ENCODE measurements at regions not wholly inside any gene's neighbourhood (a gene's known extent, or its start where the extent isn't known, plus 50 kb on each side); places are given as distances from the start of the nearest gene placed in this dataset.
"Not testable (repeated sequence)": the region's sequence is repeated elsewhere in the genome, so short reads cannot be mapped to it uniquely, and the experiment has no call there.

DNA sequence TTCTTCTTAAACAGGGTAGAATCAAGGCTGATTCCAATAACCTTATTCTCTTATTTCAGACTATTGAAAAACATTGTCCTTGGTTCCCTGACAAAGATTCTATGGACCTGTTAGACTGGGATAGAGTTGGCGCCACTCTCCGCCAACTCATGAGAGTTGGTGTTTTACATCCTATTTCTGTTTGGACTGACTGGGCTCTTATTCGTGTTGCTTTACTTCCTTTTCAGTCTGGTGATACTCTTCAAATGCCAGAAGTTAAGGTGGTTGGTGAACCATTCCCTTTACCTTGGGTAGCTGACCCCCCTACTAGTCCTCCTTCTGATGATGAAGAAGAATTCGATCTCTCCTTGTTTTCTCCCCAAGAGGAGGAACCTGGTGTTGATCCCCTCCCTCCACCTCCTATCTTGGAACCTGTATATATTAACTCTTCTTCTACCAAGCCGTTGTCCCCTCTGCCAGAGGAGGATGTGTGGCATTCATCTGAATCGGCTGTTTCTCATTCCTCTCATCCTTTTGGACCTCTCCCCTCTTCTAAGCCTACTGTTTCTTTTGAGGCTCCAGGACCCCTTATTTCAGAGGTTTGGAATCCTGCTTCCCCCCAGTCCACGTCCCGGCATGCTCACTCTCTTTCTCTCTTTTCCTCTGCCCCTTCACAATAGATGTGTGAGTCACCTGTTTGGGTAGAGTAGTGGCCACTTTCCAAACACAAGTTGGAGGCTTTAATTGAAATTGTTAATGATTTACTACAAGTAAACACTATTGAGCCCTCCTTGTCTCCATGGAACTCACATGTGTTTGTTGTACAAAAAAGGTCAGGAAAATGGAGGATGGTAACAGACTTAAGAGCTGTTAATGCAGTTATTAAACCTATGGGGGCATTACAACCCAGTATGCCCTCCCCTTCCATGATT is 585.7 kb downstream of the NSUN3 start:
- TF ChIP-seq EZH2 (IDR thresholded peaks at IDR 0.05; ENCODE audit: borderline replicate concordance, insufficient read depth, low read length, poor library complexity, severe bottlenecking); POLR2AphosphoS5 (IDR thresholded peaks at IDR 0.05); MXI1 (conservative IDR thresholded peaks at IDR 0.05; ENCODE audit: poor library complexity, severe bottlenecking); TAF1 (IDR thresholded peaks at IDR 0.05; ENCODE audit: low read depth); EP300 (conservative IDR thresholded peaks at IDR 0.05; ENCODE audit: poor library complexity, severe bottlenecking): not testable (repeated sequence)
- TF ChIP-seq, protein P1, sequence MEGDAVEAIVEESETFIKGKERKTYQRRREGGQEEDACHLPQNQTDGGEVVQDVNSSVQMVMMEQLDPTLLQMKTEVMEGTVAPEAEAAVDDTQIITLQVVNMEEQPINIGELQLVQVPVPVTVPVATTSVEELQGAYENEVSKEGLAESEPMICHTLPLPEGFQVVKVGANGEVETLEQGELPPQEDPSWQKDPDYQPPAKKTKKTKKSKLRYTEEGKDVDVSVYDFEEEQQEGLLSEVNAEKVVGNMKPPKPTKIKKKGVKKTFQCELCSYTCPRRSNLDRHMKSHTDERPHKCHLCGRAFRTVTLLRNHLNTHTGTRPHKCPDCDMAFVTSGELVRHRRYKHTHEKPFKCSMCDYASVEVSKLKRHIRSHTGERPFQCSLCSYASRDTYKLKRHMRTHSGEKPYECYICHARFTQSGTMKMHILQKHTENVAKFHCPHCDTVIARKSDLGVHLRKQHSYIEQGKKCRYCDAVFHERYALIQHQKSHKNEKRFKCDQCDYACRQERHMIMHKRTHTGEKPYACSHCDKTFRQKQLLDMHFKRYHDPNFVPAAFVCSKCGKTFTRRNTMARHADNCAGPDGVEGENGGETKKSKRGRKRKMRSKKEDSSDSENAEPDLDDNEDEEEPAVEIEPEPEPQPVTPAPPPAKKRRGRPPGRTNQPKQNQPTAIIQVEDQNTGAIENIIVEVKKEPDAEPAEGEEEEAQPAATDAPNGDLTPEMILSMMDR (IDR thresholded peaks at IDR 0.05; ENCODE audit: poor library complexity, severe bottlenecking), result not testable (repeated sequence)
